Ovary (tissue), 7 donors: ENCODE measurements at regions not wholly inside any gene's neighbourhood (a gene's known extent, or its start where the extent isn't known, plus 50 kb on each side); places are given as distances from the start of the nearest gene placed in this dataset.

Experiments used
- DNase-seq, 5 donors: peaks; one replicate each; pipeline ENCODE4 v3.0.0-alpha.2; 2019 to 2020
- H3K27ac ChIP-seq, 2 donors: fragments of 200-600 bp; one replicate each; pipeline versions ENCODE4 v1.5.1 to v1.8.0; 2019 to 2022
- H3K27me3 ChIP-seq: fragments of 200-600 bp; one replicate; pipeline ENCODE4 v1.8.0; 2022
- H3K36me3 ChIP-seq: fragments of 200-600 bp; sonication (generic); one replicate; pipeline ENCODE4 v1.5.1; 2019
- H3K4me1 ChIP-seq: one replicate; pipeline ENCODE4 v1.8.1; 2013; ENCODE audit warnings: mild to moderate bottlenecking, moderate library complexity; ENCODE audit not compliant: insufficient read depth
- H3K4me3 ChIP-seq: fragments of 200-600 bp; sonication (generic); one replicate; pipeline ENCODE4 v1.5.1; 2017
- H3K9me3 ChIP-seq, 2 donors: fragments of 200-600 bp in 1 of 2; sonication (generic) in 1 of 2; one replicate each; pipeline versions ENCODE4 v1.5.1 to v1.8.1; 2013 to 2019; ENCODE audit warnings: mild to moderate bottlenecking in 1 of 2, moderate library complexity in 1 of 2
- EP300 ChIP-seq: sonication (generic); formaldehyde crosslinking; IDR thresholded peaks from one replicate; pipeline ENCODE4 v1.6.1; 2017; ENCODE audit warnings: antibody characterized with exemption
- POLR2A ChIP-seq: fragments of 450-650 bp; IDR thresholded peaks from one replicate; pipeline ENCODE4 v1.6.1; 2017; ENCODE audit warnings: antibody characterized with exemption, mild to moderate bottlenecking, moderate library complexity
- WGBS, 3 donors: extraction: QIAGEN DNeasy Blood & Tissue Kit in 1 of 3; methylation state at CpG; one replicate each; pipeline versions ENCODE4 v1.1.5 to v1.1.7; 2013 to 2017; 5-methylcytosine and 5-hydroxymethylcytosine counted together
- intact Hi-C, 4 donors: fragments of 100-400 bp; cut with DNase I; formaldehyde crosslinking; loops; one replicate each; pipeline versions ENCODE4 v1.11.0 to v1.15.1; 2022 to 2023
- TF ChIP-seq, protein P1 (sequence below), 3 donors: fragments of 450-650 bp in 2 of 3; fragments of 200-600 bp in 1 of 3; IDR thresholded peaks; one replicate each; pipeline versions ENCODE4 v1.5.1 to v1.8.0; 2016 to 2022; ENCODE audit warnings: antibody characterized with exemption in 3 of 3, mild to moderate bottlenecking in 1 of 3
- donor health status: DM: no; HTN: no; CAD: no; lungs with moderate emphysema.
- donor health status: DM: no; HTN: no; CAD: no.
- donor health status: Bipolar disorder and iron deficiency.
- donor health status: DM: no; HTN: no; CAD: no.
- donor health status: DM: yes; HTN: yes; CAD: no.

DNA sequence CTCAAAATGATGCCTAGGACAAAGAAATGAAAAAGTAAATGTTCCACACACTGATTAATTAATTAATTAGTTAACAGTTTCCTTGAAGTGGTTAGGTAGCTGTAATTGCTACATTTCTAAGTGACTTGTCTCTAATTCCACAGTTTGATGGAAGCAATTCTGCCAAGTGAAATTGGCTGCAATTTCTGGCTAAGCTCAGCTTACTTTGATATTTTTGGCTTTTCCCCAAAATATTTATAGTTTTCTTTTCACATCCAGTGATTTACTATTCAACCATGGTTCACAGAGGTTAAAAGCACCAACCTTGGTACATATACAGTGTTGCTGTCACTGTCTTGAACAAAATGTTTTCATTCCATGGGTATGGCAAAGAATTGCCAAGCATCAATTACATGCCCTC, 459.5 kb upstream of the CDH20 start:
- Histone ChIP-seq H3K27me3 (no peaks in the 10 kb centered on the region), H3K4me1 (no peaks in the 10 kb centered on the region), H3K27ac (no peak overlapping the region), H3K4me3 (no peak overlapping the region), H3K9me3 (no peaks in the 10 kb centered on the region), H3K36me3 (no peaks in the 10 kb centered on the region)
- no peak for DNase-seq
- intact Hi-C loops = no loop called here
- TF ChIP-seq POLR2A = no peak

DNA sequence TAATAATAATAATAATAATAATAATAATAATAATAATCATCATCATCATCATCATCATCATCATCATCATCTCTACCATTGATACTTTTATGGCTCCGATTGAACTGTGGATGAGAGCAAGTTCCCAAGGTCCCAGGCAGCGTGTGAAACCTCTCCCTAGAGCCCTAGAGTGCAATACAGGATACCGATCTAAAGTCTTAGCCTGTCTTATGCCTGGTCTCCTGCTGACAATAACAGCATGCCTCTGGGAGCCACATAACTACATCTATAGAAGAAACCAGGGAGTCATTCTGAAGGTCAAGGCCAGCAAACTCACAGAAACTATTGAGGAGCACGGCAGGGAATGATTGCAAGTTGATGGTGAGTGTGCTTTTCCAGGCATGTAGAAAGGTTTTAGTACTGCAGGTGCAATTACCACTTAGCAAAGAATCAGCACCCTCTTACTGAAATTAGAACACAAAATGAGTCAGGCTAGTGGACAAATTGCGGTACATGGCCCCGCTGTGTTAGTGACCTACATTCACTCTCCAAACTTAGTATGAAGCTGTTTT, 457.2 kb upstream of the CDH20 start:
- H3K27ac ChIP-seq = no peak overlapping the region
- WGBS, 3 donors = 85 to 90% (median 89%) methylated on average over 6 of the region's 6 CpGs
- intact Hi-C loops = no loop called here
- H3K9me3 ChIP-seq = no peaks in the 10 kb centered on the region
- TF ChIP-seq, protein P1, sequence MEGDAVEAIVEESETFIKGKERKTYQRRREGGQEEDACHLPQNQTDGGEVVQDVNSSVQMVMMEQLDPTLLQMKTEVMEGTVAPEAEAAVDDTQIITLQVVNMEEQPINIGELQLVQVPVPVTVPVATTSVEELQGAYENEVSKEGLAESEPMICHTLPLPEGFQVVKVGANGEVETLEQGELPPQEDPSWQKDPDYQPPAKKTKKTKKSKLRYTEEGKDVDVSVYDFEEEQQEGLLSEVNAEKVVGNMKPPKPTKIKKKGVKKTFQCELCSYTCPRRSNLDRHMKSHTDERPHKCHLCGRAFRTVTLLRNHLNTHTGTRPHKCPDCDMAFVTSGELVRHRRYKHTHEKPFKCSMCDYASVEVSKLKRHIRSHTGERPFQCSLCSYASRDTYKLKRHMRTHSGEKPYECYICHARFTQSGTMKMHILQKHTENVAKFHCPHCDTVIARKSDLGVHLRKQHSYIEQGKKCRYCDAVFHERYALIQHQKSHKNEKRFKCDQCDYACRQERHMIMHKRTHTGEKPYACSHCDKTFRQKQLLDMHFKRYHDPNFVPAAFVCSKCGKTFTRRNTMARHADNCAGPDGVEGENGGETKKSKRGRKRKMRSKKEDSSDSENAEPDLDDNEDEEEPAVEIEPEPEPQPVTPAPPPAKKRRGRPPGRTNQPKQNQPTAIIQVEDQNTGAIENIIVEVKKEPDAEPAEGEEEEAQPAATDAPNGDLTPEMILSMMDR (IDR thresholded peaks at IDR 0.05) = no peak
- no peak for TF ChIP-seq POLR2A
- TF ChIP-seq EP300 = no peak
- no peaks in the 10 kb centered on the region for H3K4me1 ChIP-seq
- H3K36me3 ChIP-seq = no peaks in the 10 kb centered on the region
- no peaks in the 10 kb centered on the region for H3K27me3 ChIP-seq
- DNase-seq = no peak
- no peak overlapping the region for H3K4me3 ChIP-seq

DNA sequence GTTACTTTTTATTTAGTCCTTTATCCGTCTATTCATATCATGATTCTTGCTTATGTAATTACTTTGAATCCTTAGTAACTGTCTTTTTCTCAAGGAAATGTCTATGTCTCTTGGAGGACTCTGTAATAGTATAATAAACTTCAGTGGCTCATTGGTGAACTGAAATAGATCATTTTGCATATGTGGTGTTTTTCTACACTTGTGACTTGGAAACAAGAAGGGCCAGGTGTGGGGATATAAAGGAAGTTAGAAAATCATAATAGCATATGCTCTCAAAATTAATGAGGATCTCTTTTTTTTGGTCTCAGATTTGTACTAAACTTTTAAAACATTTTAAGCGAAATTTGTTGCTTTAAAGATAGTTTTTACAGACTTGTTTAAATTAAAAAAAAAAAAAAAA, 453.0 kb upstream of the CDH20 start:
- no peak overlapping the region for H3K4me3 ChIP-seq
- intact Hi-C loops = no loop called here
- no peaks in the 10 kb centered on the region for H3K9me3 ChIP-seq
- WGBS, 3 donors = 67 to 89% (median 83%) methylated on average over 2 of the region's 2 CpGs
- no peak overlapping the region for H3K27ac ChIP-seq
- TF ChIP-seq POLR2A (no peak), EP300 (no peak)
- TF ChIP-seq, protein P1 (IDR thresholded peaks at IDR 0.05) = no peak
- H3K4me1 ChIP-seq = no peaks in the 10 kb centered on the region
- H3K27me3 ChIP-seq = no peaks in the 10 kb centered on the region
- no peak for DNase-seq
- H3K36me3 ChIP-seq = no peaks in the 10 kb centered on the region

GRCh38 chr18:60883587-60883986, 449.6 kb upstream of the CDH20 start:
- intact Hi-C loops = no loop called here
- DNase-seq = no peak
- no peaks in the 10 kb centered on the region for H3K36me3 ChIP-seq
- H3K4me3 ChIP-seq = no peak overlapping the region
- H3K9me3 ChIP-seq = no peaks in the 10 kb centered on the region
- H3K4me1 ChIP-seq = no peaks in the 10 kb centered on the region
- H3K27ac ChIP-seq = no peak overlapping the region
- TF ChIP-seq POLR2A (no peak), EP300 (no peak)
- TF ChIP-seq, protein P1 (IDR thresholded peaks at IDR 0.05) = no peak
- no peaks in the 10 kb centered on the region for H3K27me3 ChIP-seq
- WGBS, 3 donors = 93 to 94% (median 94%) methylated on average over 2 of the region's 2 CpGs

DNA sequence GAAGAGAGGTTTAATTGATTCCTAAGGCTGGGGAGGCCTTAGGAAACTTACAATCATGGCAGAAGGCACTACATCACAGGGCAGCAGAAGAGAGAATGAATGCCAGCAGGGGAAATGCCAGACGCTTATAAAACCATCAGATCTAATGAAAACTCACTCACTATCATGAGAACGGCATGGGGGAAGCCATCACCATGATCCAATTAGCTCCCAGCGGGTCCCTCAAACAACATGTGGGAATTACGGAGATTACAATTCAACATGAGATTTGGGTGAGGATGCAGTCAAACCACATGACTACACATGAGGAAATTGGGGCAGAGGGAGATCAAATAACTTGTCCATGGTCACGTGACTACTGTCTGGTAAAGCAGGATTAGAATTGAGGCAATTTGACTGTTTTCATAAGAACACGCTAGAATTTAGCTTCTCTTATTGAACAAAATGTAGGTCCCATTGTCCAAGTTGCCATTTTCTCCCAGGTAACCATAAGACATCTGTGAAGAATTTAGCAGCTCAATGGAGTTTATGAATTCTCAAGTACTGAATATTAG, 445.1 kb upstream of the CDH20 start:
- H3K9me3 ChIP-seq = no peaks in the 10 kb centered on the region
- H3K27me3 ChIP-seq = no peaks in the 10 kb centered on the region
- TF ChIP-seq EP300 (no peak), POLR2A (no peak)
- TF ChIP-seq, protein P1 (IDR thresholded peaks at IDR 0.05) = no peak
- H3K4me3 ChIP-seq = no peak overlapping the region
- H3K27ac ChIP-seq = no peak overlapping the region
- no peaks in the 10 kb centered on the region for H3K36me3 ChIP-seq
- intact Hi-C loops = no loop called here
- no peaks in the 10 kb centered on the region for H3K4me1 ChIP-seq
- WGBS, 3 donors = 92 to 97% (median 96%) methylated on average over 6 of the region's 6 CpGs
- DNase-seq = no peak
